ENCODE measurements at regions not wholly inside any gene's neighbourhood (a gene's known extent, or its start where the extent isn't known, plus 50 kb on each side); places are given as distances from the start of the nearest gene placed in this dataset.

DNA sequence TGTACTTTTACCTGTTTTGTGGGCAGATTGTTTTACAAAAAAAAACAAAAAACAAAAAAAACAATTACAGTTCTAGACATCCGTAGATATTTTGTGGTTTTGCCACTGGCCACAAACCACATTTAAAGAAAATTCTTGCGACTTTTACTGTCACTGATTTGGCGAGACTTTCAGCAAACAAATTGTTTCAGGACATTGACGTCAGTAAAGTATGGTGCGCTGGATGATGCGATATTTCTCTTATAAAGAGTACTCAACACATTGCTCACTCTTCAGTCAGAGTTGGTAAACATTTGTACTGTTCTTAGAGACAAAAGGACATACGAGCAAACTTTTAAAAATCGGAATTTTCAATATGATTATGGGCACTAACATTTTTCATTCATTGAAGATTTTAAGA is 229.8 kb downstream of the HAO1 start:
- H3K9me3 ChIP-seq (replicated peaks) = no peaks in the 10 kb centered on the region
- H3K27ac ChIP-seq = no peak overlapping the region
- H3K4me1 ChIP-seq = no peaks in the 10 kb centered on the region
- no peaks in the 10 kb centered on the region for H3K36me3 ChIP-seq
- H3K27me3 ChIP-seq = 0 out of 2 replicates have a peak, but pooled peaks cover 3% of the 10 kb centered on the region
- no peak overlapping the region for H3K4me3 ChIP-seq
- DNase-seq = no peak

- Histone ChIP-seq H3K4me1 (no peaks in the 10 kb centered on the region), H3K27ac (no peak overlapping the region), H3K36me3 (no peaks in the 10 kb centered on the region), H3K27me3 (0 out of 2 replicates have a peak, but pooled peaks cover 3% of the 10 kb centered on the region), H3K4me3 (no peak overlapping the region), H3K9me3 (replicated peaks) (no peaks in the 10 kb centered on the region)
- no peak for DNase-seq
Measured at GRCh38 chr20:7712661-7713060, 227.6 kb downstream of the HAO1 start.

- H3K4me3 ChIP-seq = no peak overlapping the region
- H3K36me3 ChIP-seq = no peaks in the 10 kb centered on the region
- H3K27me3 ChIP-seq = no peaks in the 10 kb centered on the region
- no peak for DNase-seq
- H3K4me1 ChIP-seq = no peaks in the 10 kb centered on the region
- no peaks in the 10 kb centered on the region for H3K9me3 ChIP-seq (replicated peaks)
- no peak overlapping the region for H3K27ac ChIP-seq
Measured at GRCh38 chr20:7714549-7714948, 225.7 kb downstream of the HAO1 start.

GRCh38 chr20:7716286-7716972 is 223.8 kb downstream of the HAO1 start:
- no peak overlapping the region for H3K27ac ChIP-seq
- no peak for DNase-seq
- H3K36me3 ChIP-seq = no peaks in the 10 kb centered on the region
- H3K4me3 ChIP-seq = no peak overlapping the region
- no peaks in the 10 kb centered on the region for H3K4me1 ChIP-seq
- H3K9me3 ChIP-seq (replicated peaks) = no peaks in the 10 kb centered on the region
- H3K27me3 ChIP-seq = no peaks in the 10 kb centered on the region

GRCh38 chr20:7722564-7722963 is 217.7 kb downstream of the HAO1 start:
- Histone ChIP-seq H3K27ac (no peak overlapping the region), H3K4me3 (no peak overlapping the region), H3K36me3 (no peaks in the 10 kb centered on the region), H3K9me3 (replicated peaks) (no peaks in the 10 kb centered on the region), H3K4me1 (no peaks in the 10 kb centered on the region), H3K27me3 (no peaks in the 10 kb centered on the region)
- no peak for DNase-seq

GRCh38 chr20:7723284-7723683 is 217.0 kb downstream of the HAO1 start:
- no peak overlapping the region for H3K4me3 ChIP-seq
- H3K36me3 ChIP-seq = no peaks in the 10 kb centered on the region
- no peaks in the 10 kb centered on the region for H3K4me1 ChIP-seq
- no peaks in the 10 kb centered on the region for H3K27me3 ChIP-seq
- no peak for DNase-seq
- H3K27ac ChIP-seq = no peak overlapping the region
- no peaks in the 10 kb centered on the region for H3K9me3 ChIP-seq (replicated peaks)

- Histone ChIP-seq H3K4me3 (no peak overlapping the region), H3K4me1 (no peaks in the 10 kb centered on the region), H3K36me3 (no peaks in the 10 kb centered on the region), H3K27me3 (no peaks in the 10 kb centered on the region), H3K27ac (no peak overlapping the region), H3K9me3 (replicated peaks) (no peaks in the 10 kb centered on the region)
- DNase-seq = no peak
Measured at GRCh38 chr20:7728338-7728737, 211.9 kb downstream of the HAO1 start.

- Histone ChIP-seq H3K36me3 (no peaks in the 10 kb centered on the region), H3K4me1 (no peaks in the 10 kb centered on the region), H3K4me3 (no peak overlapping the region), H3K27me3 (no peaks in the 10 kb centered on the region), H3K9me3 (replicated peaks) (no peaks in the 10 kb centered on the region), H3K27ac (no peak overlapping the region)
- no peak for DNase-seq
Measured at GRCh38 chr20:7734216-7734615, 206.0 kb downstream of the HAO1 start.

- Histone ChIP-seq H3K4me1 (no peaks in the 10 kb centered on the region), H3K4me3 (no peak overlapping the region), H3K27me3 (no peaks in the 10 kb centered on the region), H3K9me3 (replicated peaks) (no peaks in the 10 kb centered on the region), H3K36me3 (no peaks in the 10 kb centered on the region), H3K27ac (no peak overlapping the region)
- no peak for DNase-seq
Measured at GRCh38 chr20:7736336-7736735, 203.9 kb downstream of the HAO1 start.

GRCh38 chr20:7741866-7742265 is 198.4 kb downstream of the HAO1 start:
- Histone ChIP-seq H3K4me1 (no peaks in the 10 kb centered on the region), H3K4me3 (no peak overlapping the region), H3K36me3 (no peaks in the 10 kb centered on the region), H3K27me3 (no peaks in the 10 kb centered on the region), H3K9me3 (replicated peaks) (no peaks in the 10 kb centered on the region), H3K27ac (no peak overlapping the region)
- DNase-seq = no peak

DNA sequence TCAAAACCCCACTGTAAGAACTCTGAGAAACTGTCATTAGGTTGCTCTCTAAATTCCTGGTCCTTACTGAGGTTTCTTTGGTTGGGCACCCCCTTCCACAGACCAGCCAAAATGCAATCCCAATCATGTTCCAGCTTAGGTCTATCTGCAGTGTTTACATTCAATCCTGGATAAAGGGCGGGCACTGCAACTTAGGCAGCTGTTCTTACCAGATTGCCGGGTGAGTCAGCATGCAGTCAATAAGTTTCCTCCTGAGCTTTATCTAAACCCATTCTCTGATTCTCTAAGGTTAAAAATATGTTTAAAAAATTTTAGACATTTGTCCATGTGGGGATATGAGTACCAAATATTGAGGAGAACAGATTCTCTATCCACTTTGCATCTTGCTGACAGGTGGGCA is 197.8 kb downstream of the HAO1 start:
- Histone ChIP-seq H3K9me3 (replicated peaks) (no peaks in the 10 kb centered on the region), H3K36me3 (no peaks in the 10 kb centered on the region), H3K4me3 (no peak overlapping the region), H3K27me3 (no peaks in the 10 kb centered on the region), H3K27ac (no peak overlapping the region), H3K4me1 (no peaks in the 10 kb centered on the region)
- DNase-seq = peak; percentile 26 to 46

GRCh38 chr20:7744411-7744810 is 195.8 kb downstream of the HAO1 start:
- Histone ChIP-seq H3K27me3 (no peaks in the 10 kb centered on the region), H3K9me3 (replicated peaks) (no peaks in the 10 kb centered on the region), H3K4me3 (no peak overlapping the region), H3K4me1 (no peaks in the 10 kb centered on the region), H3K27ac (no peak overlapping the region), H3K36me3 (no peaks in the 10 kb centered on the region)
- DNase-seq = no peak

DNA sequence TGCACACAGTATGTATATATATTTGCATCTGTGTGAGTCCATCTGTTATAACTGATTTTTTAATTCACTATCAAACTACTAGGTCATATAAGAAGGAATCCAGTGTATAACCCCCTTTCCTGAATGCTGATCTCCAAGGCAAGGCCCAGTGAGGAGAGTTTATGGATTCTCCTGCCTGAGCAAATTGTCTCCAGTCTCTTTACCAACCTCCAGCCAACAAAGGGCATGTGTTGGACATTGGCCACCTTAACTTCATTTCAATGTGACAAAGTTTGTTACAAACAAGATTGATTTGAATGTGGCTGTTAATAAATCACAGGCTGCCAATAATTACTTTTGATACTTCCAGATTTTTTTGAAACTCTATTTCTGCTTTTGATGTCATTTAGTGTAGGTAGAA is 191.6 kb downstream of the HAO1 start:
- no peak overlapping the region for H3K4me3 ChIP-seq
- no peak overlapping the region for H3K27ac ChIP-seq
- no peaks in the 10 kb centered on the region for H3K4me1 ChIP-seq
- H3K27me3 ChIP-seq = no peaks in the 10 kb centered on the region
- no peaks in the 10 kb centered on the region for H3K36me3 ChIP-seq
- no peak for DNase-seq
- H3K9me3 ChIP-seq (replicated peaks) = no peaks in the 10 kb centered on the region

DNA sequence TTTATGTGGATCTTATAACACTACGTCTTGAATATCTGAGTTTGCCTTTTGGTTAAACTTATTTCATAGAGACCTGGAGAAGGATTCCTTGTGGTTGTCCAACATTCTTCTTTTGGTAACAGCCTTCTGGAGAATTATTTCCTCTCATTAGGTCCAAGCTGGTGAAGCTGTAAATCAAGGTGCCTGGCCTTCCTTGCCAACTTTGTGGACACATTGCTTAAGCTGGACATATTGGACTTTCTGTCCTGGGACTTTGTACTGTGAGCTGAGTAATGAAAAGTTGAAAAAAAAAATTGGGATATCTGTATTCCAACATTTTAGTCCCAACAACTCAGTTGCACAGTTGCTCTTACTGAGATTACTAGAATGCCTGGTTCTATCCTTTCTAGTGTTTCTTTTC is 186.2 kb downstream of the HAO1 start:
- no peaks in the 10 kb centered on the region for H3K36me3 ChIP-seq
- no peaks in the 10 kb centered on the region for H3K27me3 ChIP-seq
- DNase-seq = no peak

DNA sequence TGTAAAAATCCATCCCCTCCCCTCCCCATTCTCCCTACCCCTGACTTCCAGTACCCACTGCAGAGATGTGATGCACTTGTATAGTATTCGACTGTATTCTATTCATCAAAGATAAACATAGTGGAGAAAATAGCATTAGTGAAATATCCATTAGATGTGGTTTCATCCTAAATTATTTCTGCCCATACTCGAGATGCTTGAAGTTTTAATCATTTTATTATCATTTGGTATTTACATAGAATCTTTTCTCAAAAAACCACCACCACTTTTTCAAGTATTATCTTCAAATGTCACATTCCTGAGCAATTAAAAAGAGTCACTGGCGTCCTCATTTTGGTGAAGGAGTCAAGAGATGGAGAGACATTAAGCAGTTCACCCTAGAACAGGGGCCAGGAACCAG is 181.9 kb downstream of the HAO1 start:
- Histone ChIP-seq H3K36me3 (no peaks in the 10 kb centered on the region), H3K4me1 (no peaks in the 10 kb centered on the region; the same call in 1 of the 2 replicates), H3K4me3 (no peak overlapping the region), H3K9me3 (replicated peaks) (no peaks in the 10 kb centered on the region), H3K27ac (no peak overlapping the region), H3K27me3 (no peaks in the 10 kb centered on the region)
- DNase-seq = no peak

More for the DNA sequence above, 186.2 kb downstream of the HAO1 start:
- Histone ChIP-seq H3K4me1 (no peaks in the 10 kb centered on the region), H3K4me3 (no peak overlapping the region), H3K27ac (no peak overlapping the region), H3K9me3 (replicated peaks) (no peaks in the 10 kb centered on the region)

Measured in SJCRH30 (cell line).